OCI-LY7 (cell line): ENCODE measurements at regions not wholly inside any gene's neighbourhood (a gene's known extent, or its start where the extent isn't known, plus 50 kb on each side); places are given as distances from the start of the nearest gene placed in this dataset.
"Not testable (repeated sequence)": the region's sequence is repeated elsewhere in the genome, so short reads cannot be mapped to it uniquely, and the experiment has no call there.

Source experiments
- EZH2phosphoT487 ChIP-seq: fragments of 200-600 bp; sonication (generic); IDR thresholded peaks from 2 replicates; pipeline ENCODE4 v1.6.1; 2018; ENCODE audit warnings: low read depth, borderline replicate concordance, mild to moderate bottlenecking, mixed run types, antibody characterized with exemption, low read length, moderate library complexity, mixed read lengths
- TF ChIP-seq, protein P1 (sequence below): fragments of 200-600 bp; sonication (generic); conservative IDR thresholded peaks from 2 replicates; pipeline ENCODE4 v1.5.1; 2014; ENCODE audit warnings: mild to moderate bottlenecking, antibody characterized with exemption, low read length, moderate library complexity, mixed read lengths

DNA sequence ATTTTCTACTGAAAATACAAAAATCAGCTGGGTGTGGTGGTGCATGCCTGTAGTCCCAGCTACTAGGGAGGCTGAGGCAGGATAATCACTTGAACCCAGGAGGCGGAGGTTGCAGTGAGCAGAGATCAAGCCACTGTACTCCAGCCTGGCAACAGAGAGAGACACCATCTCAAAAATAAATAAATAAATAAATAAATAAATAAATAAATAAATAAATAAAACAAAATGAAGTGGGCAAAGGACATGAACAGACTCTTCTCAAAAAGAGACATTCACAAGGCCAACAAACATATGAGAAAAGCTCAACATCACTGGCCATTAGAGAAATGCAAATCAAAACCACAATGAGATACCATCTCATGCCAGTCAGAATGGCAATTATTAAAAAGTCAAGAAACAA lies 1097.6 kb downstream of the FAT4 start:
- TF ChIP-seq, protein P1, sequence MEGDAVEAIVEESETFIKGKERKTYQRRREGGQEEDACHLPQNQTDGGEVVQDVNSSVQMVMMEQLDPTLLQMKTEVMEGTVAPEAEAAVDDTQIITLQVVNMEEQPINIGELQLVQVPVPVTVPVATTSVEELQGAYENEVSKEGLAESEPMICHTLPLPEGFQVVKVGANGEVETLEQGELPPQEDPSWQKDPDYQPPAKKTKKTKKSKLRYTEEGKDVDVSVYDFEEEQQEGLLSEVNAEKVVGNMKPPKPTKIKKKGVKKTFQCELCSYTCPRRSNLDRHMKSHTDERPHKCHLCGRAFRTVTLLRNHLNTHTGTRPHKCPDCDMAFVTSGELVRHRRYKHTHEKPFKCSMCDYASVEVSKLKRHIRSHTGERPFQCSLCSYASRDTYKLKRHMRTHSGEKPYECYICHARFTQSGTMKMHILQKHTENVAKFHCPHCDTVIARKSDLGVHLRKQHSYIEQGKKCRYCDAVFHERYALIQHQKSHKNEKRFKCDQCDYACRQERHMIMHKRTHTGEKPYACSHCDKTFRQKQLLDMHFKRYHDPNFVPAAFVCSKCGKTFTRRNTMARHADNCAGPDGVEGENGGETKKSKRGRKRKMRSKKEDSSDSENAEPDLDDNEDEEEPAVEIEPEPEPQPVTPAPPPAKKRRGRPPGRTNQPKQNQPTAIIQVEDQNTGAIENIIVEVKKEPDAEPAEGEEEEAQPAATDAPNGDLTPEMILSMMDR, result not testable (repeated sequence)
- TF ChIP-seq EZH2phosphoT487, result not testable (repeated sequence)
